ENCODE measurements at regions not wholly inside any gene's neighbourhood (a gene's known extent, or its start where the extent isn't known, plus 50 kb on each side); places are given as distances from the start of the nearest gene placed in this dataset.
A peak's percentile ranks its signal among the peaks of the same experiment; 100 is the strongest.

GRCh38 chr6:56370127-56370540 is 122.8 kb upstream of the COL21A1 start:
- Mint-ChIP-seq H3K27me3 (peaks cover 0 to 10% (median 10%) of the 10 kb centered on the region in 3 donors), H3K4me3 (peak overlapping the region in 1 of 8 donors; percentile 27), H3K36me3 (no peaks in the 10 kb centered on the region), H3K27ac (no peak overlapping the region), H3K4me1 (peaks cover 4 to 21% (median 17%) of the 10 kb centered on the region in 3 donors), H3K9me3 (no peaks in the 10 kb centered on the region)
- ATAC-seq (ENCODE audit: low read depth in 2 of 2) (no peak), DNase-seq (no peak)

GRCh38 chr6:56368491-56368890 is 121.1 kb upstream of the COL21A1 start:
- no peak for DNase-seq

GRCh38 chr6:56366141-56366852 is 118.9 kb upstream of the COL21A1 start:
- Mint-ChIP-seq H3K4me3 (no peak overlapping the region), H3K36me3 (no peaks in the 10 kb centered on the region), H3K4me1 (peaks cover 4 to 15% (median 12%) of the 10 kb centered on the region in 3 donors), H3K27me3 (peaks cover 0 to 12% (median 6%) of the 10 kb centered on the region in 3 donors), H3K9me3 (no peaks in the 10 kb centered on the region), H3K27ac (no peak overlapping the region)
- DNase-seq (no peak), ATAC-seq (ENCODE audit: low read depth in 2 of 2) (no peak)

More at GRCh38 chr6:56368491-56368890, 121.1 kb upstream of the COL21A1 start:
- no peak for ATAC-seq (ENCODE audit: low read depth in 2 of 2)
- no peak overlapping the region for H3K4me3 Mint-ChIP-seq
- no peak overlapping the region for H3K27ac Mint-ChIP-seq
- H3K36me3 Mint-ChIP-seq, result no peaks in the 10 kb centered on the region
- peaks cover 0 to 12% (median 6%) of the 10 kb centered on the region in 3 donors for H3K27me3 Mint-ChIP-seq
- no peaks in the 10 kb centered on the region for H3K9me3 Mint-ChIP-seq
- H3K4me1 Mint-ChIP-seq, result peaks cover 4 to 17% (median 17%) of the 10 kb centered on the region in 3 donors

- peaks cover 0 to under 1% (median 0%) of the 10 kb centered on the region in 3 donors for H3K4me1 Mint-ChIP-seq
- H3K36me3 Mint-ChIP-seq, result no peaks in the 10 kb centered on the region
- H3K27me3 Mint-ChIP-seq, result peaks cover 0 to 9% (median 6%) of the 10 kb centered on the region in 3 donors
- no peak overlapping the region for H3K4me3 Mint-ChIP-seq
- H3K9me3 Mint-ChIP-seq, result no peaks in the 10 kb centered on the region
- peak overlapping the region in 1 of 6 donors; percentile 3 for H3K27ac Mint-ChIP-seq
- DNase-seq (no peak), ATAC-seq (ENCODE audit: low read depth in 2 of 2) (no peak)
These were observed 117.5 kb upstream of the COL21A1 start for GRCh38 chr6:56364827-56365339.

GRCh38 chr6:56364431-56364826 is 117.0 kb upstream of the COL21A1 start:
- H3K27ac Mint-ChIP-seq, result no peak overlapping the region
- H3K36me3 Mint-ChIP-seq, result no peaks in the 10 kb centered on the region
- ATAC-seq (ENCODE audit: low read depth in 2 of 2), result no peak
- H3K4me1 Mint-ChIP-seq, result no peaks in the 10 kb centered on the region
- no peak for DNase-seq
- H3K4me3 Mint-ChIP-seq, result no peak overlapping the region
- H3K9me3 Mint-ChIP-seq, result no peaks in the 10 kb centered on the region
- peaks cover 0 to 9% (median 6%) of the 10 kb centered on the region in 3 donors for H3K27me3 Mint-ChIP-seq

GRCh38 chr6:56363796-56364430 is 116.5 kb upstream of the COL21A1 start:
- DNase-seq (no peak), ATAC-seq (ENCODE audit: low read depth in 2 of 2) (no peak)
- peak overlapping the region in 1 of 6 donors; percentile 22 for H3K27ac Mint-ChIP-seq
- peaks cover 0 to 9% (median 6%) of the 10 kb centered on the region in 3 donors for H3K27me3 Mint-ChIP-seq
- no peaks in the 10 kb centered on the region for H3K4me1 Mint-ChIP-seq
- no peaks in the 10 kb centered on the region for H3K36me3 Mint-ChIP-seq
- H3K9me3 Mint-ChIP-seq, result no peaks in the 10 kb centered on the region
- no peak overlapping the region for H3K4me3 Mint-ChIP-seq

GRCh38 chr6:56361812-56362211 is 114.4 kb upstream of the COL21A1 start:
- no peaks in the 10 kb centered on the region for H3K4me1 Mint-ChIP-seq
- H3K27me3 Mint-ChIP-seq, result peaks cover 0 to 9% (median 0%) of the 10 kb centered on the region in 3 donors
- no peak for ATAC-seq (ENCODE audit: low read depth in 2 of 2)
- no peaks in the 10 kb centered on the region for H3K36me3 Mint-ChIP-seq
- no peak for DNase-seq
- no peaks in the 10 kb centered on the region for H3K9me3 Mint-ChIP-seq
- H3K4me3 Mint-ChIP-seq, result no peak overlapping the region
- no peak overlapping the region for H3K27ac Mint-ChIP-seq

GRCh38 chr6:56359201-56359899 is 112.0 kb upstream of the COL21A1 start:
- Mint-ChIP-seq H3K27me3 (no peaks in the 10 kb centered on the region), H3K27ac (peak overlapping the region in 1 of 6 donors; percentile 69), H3K4me1 (no peaks in the 10 kb centered on the region), H3K36me3 (no peaks in the 10 kb centered on the region), H3K4me3 (no peak overlapping the region), H3K9me3 (no peaks in the 10 kb centered on the region)
- ATAC-seq (ENCODE audit: low read depth in 2 of 2) (peak; percentile 42 to 77), DNase-seq (peak; percentile 48)

- Mint-ChIP-seq H3K27me3 (no peaks in the 10 kb centered on the region), H3K36me3 (no peaks in the 10 kb centered on the region), H3K9me3 (peaks cover 0 to 13% (median 2%) of the 10 kb centered on the region in 7 donors), H3K27ac (no peak overlapping the region), H3K4me1 (no peaks in the 10 kb centered on the region), H3K4me3 (no peak overlapping the region)
- DNase-seq (no peak), ATAC-seq (ENCODE audit: low read depth in 2 of 2) (no peak)
These were observed 110.4 kb upstream of the COL21A1 start for GRCh38 chr6:56357616-56358373.

GRCh38 chr6:56356426-56356825 is 109.0 kb upstream of the COL21A1 start:
- H3K27ac Mint-ChIP-seq, result no peak overlapping the region
- peaks cover 0 to 13% (median 2%) of the 10 kb centered on the region in 7 donors for H3K9me3 Mint-ChIP-seq
- no peaks in the 10 kb centered on the region for H3K36me3 Mint-ChIP-seq
- H3K4me3 Mint-ChIP-seq, result no peak overlapping the region
- no peaks in the 10 kb centered on the region for H3K4me1 Mint-ChIP-seq
- H3K27me3 Mint-ChIP-seq, result no peaks in the 10 kb centered on the region
- ATAC-seq (ENCODE audit: low read depth in 2 of 2), result no peak
- no peak for DNase-seq

- no peaks in the 10 kb centered on the region for H3K4me1 Mint-ChIP-seq
- H3K27ac Mint-ChIP-seq, result no peak overlapping the region
- DNase-seq (no peak), ATAC-seq (ENCODE audit: low read depth in 2 of 2) (no peak)
- H3K4me3 Mint-ChIP-seq, result no peak overlapping the region
- peaks cover 0 to 5% (median 0%) of the 10 kb centered on the region in 3 donors for H3K27me3 Mint-ChIP-seq
- no peaks in the 10 kb centered on the region for H3K36me3 Mint-ChIP-seq
- H3K9me3 Mint-ChIP-seq, result peaks cover 0 to 13% (median 2%) of the 10 kb centered on the region in 7 donors
These were observed 106.5 kb upstream of the COL21A1 start for GRCh38 chr6:56353860-56354259.

- Mint-ChIP-seq H3K27me3 (peaks cover 9 to 30% (median 10%) of the 10 kb centered on the region in 3 donors), H3K9me3 (peaks cover 0 to 13% (median 2%) of the 10 kb centered on the region in 7 donors), H3K27ac (no peak overlapping the region), H3K4me1 (no peaks in the 10 kb centered on the region), H3K36me3 (no peaks in the 10 kb centered on the region), H3K4me3 (no peak overlapping the region)
- ATAC-seq (ENCODE audit: low read depth in 2 of 2) (no peak), DNase-seq (no peak)
These were observed 103.4 kb upstream of the COL21A1 start for GRCh38 chr6:56350628-56351260.
